GM18867 (cell line): ENCODE measurements at regions not wholly inside any gene's neighbourhood (a gene's known extent, or its start where the extent isn't known, plus 50 kb on each side); places are given as distances from the start of the nearest gene placed in this dataset.
A peak's percentile ranks its signal among the peaks of the same experiment; 100 is the strongest.
"Not testable (repeated sequence)": the region's sequence is repeated elsewhere in the genome, so short reads cannot be mapped to it uniquely, and the experiment has no call there.

Source experiments
- ATAC-seq: cut with Tn5 transposase; IDR thresholded peaks from one replicate; pipeline ENCODE4 v1.9.1; 2021; ENCODE audit warnings: mild to moderate bottlenecking, moderate library complexity; ENCODE audit not compliant: unreplicated experiment

GRCh38 chr12:27133022-27133590, 50.7 kb upstream of the C12orf71 start:
- ATAC-seq = no peak

GRCh38 chr12:27140478-27140969, 58.1 kb upstream of the C12orf71 start:
- no peak for ATAC-seq

- no peak for ATAC-seq
Measured at GRCh38 chr12:27142101-27142721, 59.8 kb upstream of the C12orf71 start.

- no peak for ATAC-seq
Measured at GRCh38 chr12:27143256-27144069, 61.1 kb upstream of the C12orf71 start.

- ATAC-seq = peak; percentile 69
Measured at GRCh38 chr12:27145725-27146124, 63.3 kb upstream of the C12orf71 start.

- no peak for ATAC-seq
Measured at GRCh38 chr12:27148373-27148772, 66.0 kb upstream of the C12orf71 start.

GRCh38 chr12:27148791-27149190, 66.4 kb upstream of the C12orf71 start:
- peak; percentile 45 for ATAC-seq

- no peak for ATAC-seq
Measured at GRCh38 chr12:27151479-27151878, 69.1 kb upstream of the C12orf71 start.

- ATAC-seq = no peak
Measured at GRCh38 chr12:27158297-27158696, 75.9 kb upstream of the C12orf71 start.

- ATAC-seq = peak; percentile 85
Measured at GRCh38 chr12:27161458-27162228, 79.3 kb upstream of the C12orf71 start.

- no peak for ATAC-seq
Measured at GRCh38 chr12:27162229-27162537, 79.8 kb upstream of the C12orf71 start.

GRCh38 chr12:27163048-27163715, 80.8 kb upstream of the C12orf71 start:
- no peak for ATAC-seq

- no peak for ATAC-seq
Measured at GRCh38 chr12:27163894-27164293, 80.2 kb upstream of the STK38L start.

GRCh38 chr12:27164330-27165040, 79.6 kb upstream of the STK38L start:
- ATAC-seq = no peak

- ATAC-seq = not testable (repeated sequence)
Measured at GRCh38 chr12:27165958-27166357, 78.1 kb upstream of the STK38L start.

- not testable (repeated sequence) for ATAC-seq
Measured at GRCh38 chr12:27171494-27171893, 72.6 kb upstream of the STK38L start.

GRCh38 chr12:27176765-27177164, 67.3 kb upstream of the STK38L start:
- ATAC-seq = no peak

- ATAC-seq = no peak
Measured at GRCh38 chr12:27177706-27178105, 66.4 kb upstream of the STK38L start.

- ATAC-seq = no peak
Measured at GRCh38 chr12:27178255-27178654, 65.8 kb upstream of the STK38L start.

- no peak for ATAC-seq
Measured at GRCh38 chr12:27178723-27179399, 65.2 kb upstream of the STK38L start.
